Astrocyte of the cerebellum (primary cell): ENCODE measurements at regions not wholly inside any gene's neighbourhood (a gene's known extent, or its start where the extent isn't known, plus 50 kb on each side); places are given as distances from the start of the nearest gene placed in this dataset.

Experiments used
- DNase-seq: peaks from one replicate; pipeline ENCODE4 v3.0.0-alpha.2; 2011; ENCODE audit warnings: low read depth
- H3K4me3 ChIP-seq: 2 replicates; pipeline ENCODE4 v1.5.1; 2011; ENCODE audit warnings: mild to moderate bottlenecking, low read depth, low read length, moderate library complexity
- in situ Hi-C: cut with HindIII; loops from 2 replicates; pipeline ENCODE4 v1.10.0; 2017; ENCODE audit warnings: low sequenced_read_pairs
- TF ChIP-seq, protein P1 (sequence below): IDR thresholded peaks from 2 replicates; pipeline ENCODE4 v1.5.1; 2012; ENCODE audit warnings: low read length, low read depth, moderate library complexity, mild to moderate bottlenecking; ENCODE audit errors: missing control alignments

DNA sequence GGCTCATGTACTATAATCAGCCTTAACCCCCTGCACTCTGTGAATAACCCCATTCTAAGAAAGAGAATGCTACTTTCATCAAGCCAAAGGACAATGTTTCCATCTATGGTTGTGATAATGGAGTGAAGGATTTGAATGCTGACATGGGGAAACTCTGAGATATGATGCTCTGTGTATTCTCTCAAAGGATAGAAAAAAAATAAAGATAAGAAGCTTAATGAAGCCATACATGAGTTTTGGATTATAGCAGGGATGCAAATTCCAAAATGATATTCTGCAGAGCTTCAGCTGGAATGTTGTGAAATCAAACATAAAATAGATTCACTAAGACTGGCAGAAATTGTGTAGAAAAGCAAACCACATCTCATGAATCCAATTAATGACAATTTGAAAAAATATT lies 1074.1 kb downstream of the XPNPEP1 start:
- no peak overlapping the region for H3K4me3 ChIP-seq
- no peak for DNase-seq
- in situ Hi-C loops, result no loop called here
- TF ChIP-seq, protein P1, sequence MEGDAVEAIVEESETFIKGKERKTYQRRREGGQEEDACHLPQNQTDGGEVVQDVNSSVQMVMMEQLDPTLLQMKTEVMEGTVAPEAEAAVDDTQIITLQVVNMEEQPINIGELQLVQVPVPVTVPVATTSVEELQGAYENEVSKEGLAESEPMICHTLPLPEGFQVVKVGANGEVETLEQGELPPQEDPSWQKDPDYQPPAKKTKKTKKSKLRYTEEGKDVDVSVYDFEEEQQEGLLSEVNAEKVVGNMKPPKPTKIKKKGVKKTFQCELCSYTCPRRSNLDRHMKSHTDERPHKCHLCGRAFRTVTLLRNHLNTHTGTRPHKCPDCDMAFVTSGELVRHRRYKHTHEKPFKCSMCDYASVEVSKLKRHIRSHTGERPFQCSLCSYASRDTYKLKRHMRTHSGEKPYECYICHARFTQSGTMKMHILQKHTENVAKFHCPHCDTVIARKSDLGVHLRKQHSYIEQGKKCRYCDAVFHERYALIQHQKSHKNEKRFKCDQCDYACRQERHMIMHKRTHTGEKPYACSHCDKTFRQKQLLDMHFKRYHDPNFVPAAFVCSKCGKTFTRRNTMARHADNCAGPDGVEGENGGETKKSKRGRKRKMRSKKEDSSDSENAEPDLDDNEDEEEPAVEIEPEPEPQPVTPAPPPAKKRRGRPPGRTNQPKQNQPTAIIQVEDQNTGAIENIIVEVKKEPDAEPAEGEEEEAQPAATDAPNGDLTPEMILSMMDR, result no peak

DNA sequence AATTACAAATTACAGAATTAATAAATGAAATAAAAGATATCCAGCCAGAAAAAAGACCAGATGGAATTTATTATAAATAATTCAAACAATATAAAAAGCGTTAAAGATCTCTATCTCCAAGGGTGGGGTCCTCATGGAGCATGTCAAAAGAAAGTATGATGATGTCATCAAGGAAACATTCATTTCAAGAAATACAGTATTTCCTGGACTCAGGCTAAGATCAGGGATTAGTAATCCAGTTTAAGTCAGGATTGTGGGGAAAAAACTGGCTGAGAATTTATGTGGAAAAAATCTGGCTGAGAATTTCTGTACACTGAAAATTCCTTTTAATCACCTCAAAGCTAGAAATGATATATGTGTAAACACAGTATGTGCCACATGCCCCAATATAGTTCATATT lies 1075.3 kb downstream of the XPNPEP1 start:
- no peak for DNase-seq
- TF ChIP-seq, protein P1, result no peak

DNA sequence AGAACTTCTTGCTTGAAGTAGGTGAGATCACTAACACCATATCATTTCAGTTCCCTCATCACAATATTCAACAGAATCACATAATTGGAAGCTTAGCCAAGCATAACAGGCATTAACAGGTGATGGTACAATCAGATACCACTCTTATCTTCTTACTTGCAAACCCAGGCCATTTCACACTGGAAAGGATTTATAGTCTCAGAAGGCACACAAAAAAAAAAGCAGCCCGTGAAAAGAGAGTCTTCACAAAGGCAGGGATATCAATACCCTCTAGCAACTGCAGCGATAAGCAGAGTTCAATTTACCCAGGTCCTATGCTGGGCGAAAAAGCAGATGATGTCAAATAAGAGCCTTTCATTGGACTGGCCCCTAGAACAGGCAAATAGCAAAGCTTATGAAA lies 1082.4 kb downstream of the XPNPEP1 start:
- no peak overlapping the region for H3K4me3 ChIP-seq
- DNase-seq, result no peak
- TF ChIP-seq, protein P1, result no peak
- in situ Hi-C loops, result no loop called here

More for the DNA sequence above, 1075.3 kb downstream of the XPNPEP1 start:
- in situ Hi-C loops, result no loop called here
- H3K4me3 ChIP-seq, result no peak overlapping the region

DNA sequence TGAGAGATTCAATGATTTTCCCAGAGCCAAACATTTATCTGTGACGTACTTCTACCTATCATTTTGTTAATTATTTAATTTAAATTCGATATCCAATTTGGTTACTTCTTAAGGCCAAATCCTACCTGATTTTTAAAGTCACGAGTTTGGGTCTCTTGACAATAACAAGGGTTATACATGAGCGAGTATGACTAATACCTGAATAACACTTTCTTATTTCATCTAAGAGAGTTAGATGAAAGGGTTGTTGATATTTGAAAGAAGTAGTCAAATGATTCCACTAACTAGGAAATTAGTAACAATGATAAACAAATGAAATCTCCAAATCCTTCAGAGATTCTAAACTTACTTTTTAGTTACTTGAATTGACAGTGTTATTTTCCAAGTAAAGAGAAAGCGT lies 1086.9 kb downstream of the XPNPEP1 start:
- no peak overlapping the region for H3K4me3 ChIP-seq
- TF ChIP-seq, protein P1, result no peak
- in situ Hi-C loops, result no loop called here
- no peak for DNase-seq

DNA sequence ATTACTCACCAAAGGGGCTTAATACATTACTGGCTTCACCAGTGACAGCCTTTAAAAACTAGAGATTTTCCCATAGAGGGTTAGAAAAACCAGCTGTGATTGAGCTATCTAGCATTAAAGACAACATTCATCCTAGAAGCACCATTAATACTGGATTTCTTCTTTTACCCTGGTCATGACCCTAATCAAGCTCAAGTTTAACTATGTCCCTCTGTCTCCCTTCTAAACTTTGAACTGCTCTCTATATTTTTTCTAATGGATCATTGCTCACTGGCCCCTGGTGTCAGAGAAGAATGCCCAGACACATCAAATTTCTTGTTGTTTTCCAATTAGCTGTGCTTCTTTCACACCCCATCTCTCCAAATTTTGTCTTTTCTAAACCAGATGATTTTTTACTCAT lies 1101.3 kb downstream of the XPNPEP1 start:
- no peak overlapping the region for H3K4me3 ChIP-seq
- TF ChIP-seq, protein P1, result no peak
- in situ Hi-C loops, result no loop called here
- no peak for DNase-seq

DNA sequence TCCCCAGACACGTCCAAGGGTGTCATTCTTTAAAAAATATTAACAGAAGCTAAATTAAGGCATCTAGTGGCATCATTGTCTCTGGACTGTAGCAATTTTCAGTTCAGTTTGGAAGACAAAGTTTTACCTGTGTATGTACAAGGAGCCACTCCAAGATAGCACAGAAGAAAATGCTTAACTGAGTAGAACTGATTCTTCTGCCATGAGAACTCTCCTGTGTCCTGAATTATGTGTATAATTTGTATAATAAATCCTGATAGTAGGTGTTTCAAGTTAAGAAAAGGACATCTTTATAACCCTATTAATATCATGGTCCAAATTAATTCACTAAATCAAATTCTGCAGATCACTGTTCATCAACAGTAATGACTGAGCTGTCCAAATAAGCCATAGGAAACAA lies 1104.0 kb downstream of the XPNPEP1 start:
- TF ChIP-seq, protein P1, result no peak
- in situ Hi-C loops, result no loop called here
- no peak overlapping the region for H3K4me3 ChIP-seq
- no peak for DNase-seq

DNA sequence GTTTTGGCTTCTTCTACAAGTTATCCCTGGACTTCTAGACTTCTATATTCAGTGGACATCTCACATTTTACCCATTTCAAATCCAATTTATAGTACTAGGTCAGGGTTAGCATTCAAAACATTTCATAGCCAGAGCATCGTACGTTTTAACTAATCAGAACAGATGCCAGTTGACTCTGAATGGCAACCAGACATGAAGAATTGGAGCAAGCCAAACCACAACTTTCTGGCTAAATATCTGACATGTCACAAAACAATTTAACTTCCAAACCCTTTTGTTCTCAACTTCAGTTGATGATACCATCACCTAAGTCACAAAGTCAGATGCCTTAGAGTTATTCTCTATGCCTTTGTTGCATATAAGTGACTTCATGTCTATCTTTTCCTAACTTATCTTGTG lies 1105.7 kb downstream of the XPNPEP1 start:
- no peak for DNase-seq

More for the DNA sequence above, 1105.7 kb downstream of the XPNPEP1 start:
- in situ Hi-C loops, result no loop called here
- TF ChIP-seq, protein P1, result no peak
- H3K4me3 ChIP-seq, result no peak overlapping the region
